Fibroblast of gingiva (primary cell): ENCODE measurements at regions not wholly inside any gene's neighbourhood (a gene's known extent, or its start where the extent isn't known, plus 50 kb on each side); places are given as distances from the start of the nearest gene placed in this dataset.

ENCODE experiments used
- DNase-seq: peaks from one replicate; pipeline ENCODE4 v3.0.0-alpha.2; 2011; ENCODE audit warnings: low read depth

DNA sequence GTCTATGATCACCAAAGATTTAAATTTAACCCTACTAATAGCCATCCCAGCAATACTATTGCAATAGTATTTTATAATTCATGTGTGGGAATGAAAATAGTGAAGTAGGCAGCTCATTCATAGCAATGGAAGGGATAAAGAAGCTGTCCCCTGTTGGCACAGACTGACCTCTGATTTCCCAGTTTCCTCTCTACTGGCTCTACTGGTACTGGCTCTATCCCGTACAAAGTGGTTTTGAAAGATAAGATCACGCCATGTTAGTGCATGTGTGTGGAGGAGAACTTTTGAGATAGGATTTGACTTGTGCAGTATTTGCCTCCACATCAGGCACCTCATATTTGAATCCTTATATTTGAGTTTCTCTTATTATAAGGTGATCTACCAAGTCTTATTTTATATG is 227.3 kb upstream of the ADGRL2 start:
- no peak for DNase-seq

- DNase-seq: no peak
These were observed 228.8 kb upstream of the ADGRL2 start for GRCh38 chr1:81571946-81572345.

DNA sequence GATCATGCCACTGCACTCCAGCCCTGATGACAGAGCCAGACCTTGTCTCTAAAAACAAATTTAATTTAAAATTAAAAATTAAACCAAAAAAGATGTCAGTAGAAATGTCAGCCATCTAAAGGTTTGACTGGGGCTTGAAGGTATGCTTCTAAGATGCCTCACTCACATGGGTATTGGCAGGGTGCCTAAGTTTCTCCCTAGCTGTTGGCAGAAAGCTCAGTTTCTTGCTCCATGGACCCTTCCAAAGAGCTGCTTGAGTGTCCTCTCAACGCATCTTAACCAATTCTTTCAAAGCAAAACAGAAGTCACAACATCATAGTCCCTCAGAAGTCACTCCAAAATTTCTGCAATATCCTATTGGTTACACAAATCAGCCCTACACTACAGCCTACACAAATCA is 231.0 kb upstream of the ADGRL2 start:
- DNase-seq: no peak

DNA sequence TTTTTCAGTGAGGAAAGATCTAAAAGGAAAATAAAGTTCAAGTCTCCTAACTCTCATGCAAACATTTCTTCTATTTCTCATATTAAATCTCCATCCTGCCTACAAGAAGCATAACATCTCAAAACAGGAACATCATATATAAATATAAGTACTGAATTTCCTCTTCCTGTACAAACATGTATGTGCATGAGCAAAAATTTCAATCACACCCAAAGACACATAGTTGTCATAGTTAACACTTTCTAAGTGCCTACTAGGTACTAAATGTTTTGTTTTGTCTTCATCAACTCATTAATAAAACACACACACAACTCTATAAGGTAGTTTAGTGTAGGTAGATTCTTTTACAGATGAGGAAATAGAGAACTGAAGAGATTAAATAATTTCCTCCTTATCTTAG is 237.1 kb upstream of the ADGRL2 start:
- no peak for DNase-seq

DNA sequence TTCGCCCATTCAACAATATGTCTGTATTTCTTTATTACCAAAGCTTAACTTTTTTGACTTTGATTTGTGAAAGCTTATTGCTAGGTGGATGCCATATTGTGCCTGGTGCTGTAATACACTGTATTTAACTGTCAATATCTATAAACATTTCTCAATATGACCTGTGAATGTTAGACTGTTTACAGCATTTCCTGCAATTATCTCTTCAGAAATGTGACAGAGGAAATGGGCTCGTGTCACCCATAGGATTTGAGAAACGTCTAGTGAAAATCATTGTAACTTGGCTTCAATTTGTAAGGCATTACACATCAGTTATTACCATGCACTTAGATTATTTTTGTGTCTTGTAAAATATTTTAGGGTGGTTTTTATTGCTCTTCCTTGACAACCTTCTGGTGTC is 237.8 kb upstream of the ADGRL2 start:
- no peak for DNase-seq

DNA sequence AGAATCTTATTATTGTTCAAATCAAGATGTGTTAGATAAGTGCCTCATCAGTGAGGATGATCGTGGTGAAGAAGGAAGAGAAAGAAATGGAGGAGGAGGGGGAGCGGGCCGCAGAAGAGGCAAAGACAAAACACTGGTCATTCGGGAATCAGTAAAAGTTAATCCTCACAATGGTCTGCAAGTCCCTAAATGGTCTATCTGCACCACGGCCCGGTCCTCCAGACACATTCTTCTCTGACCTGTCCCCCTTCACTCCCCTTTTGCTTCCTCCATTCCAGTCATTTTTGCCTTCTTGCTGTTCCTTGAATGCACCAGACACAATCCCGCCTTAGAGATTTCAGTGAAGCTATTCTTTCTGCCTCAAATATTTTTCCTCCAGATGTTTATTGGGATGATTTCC is 240.1 kb upstream of the ADGRL2 start:
- no peak for DNase-seq

GRCh38 chr1:81559662-81560350 is 240.9 kb upstream of the ADGRL2 start:
- DNase-seq: peak; percentile 4

DNA sequence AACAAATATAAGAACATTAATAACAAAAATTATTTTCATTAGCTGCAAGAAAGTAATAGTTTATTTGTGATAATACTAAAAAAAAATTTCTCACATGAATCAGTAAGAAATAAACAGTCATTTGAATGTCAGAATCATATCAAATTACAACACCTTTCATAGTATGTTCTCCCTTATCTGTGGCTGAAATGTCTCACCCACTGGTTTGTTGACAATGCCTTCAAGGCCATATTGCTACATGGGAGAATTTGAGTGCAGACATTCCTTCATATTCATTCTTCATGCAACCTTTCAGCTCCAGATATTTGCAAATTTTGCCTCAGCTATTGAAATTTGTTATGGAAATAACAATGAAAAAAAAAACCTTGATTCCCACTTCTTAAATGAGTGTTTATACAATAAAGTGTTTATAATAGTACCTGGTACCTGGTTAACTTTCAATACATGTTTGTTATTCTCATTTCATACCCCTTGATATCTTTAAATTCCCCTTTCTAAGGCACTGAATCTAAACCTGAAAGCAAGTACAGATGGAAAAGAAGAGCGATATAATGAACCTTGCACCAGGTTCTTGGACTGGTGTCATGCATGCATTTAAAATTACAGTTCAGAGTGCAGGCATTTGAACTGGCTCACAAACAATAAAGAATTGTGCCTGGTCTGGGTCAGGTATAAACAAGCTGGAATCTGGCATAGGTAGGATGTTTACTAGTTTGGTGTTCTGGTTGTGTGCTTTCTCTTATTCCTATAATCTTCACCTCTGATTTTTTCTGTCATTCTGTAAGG is 242.2 kb upstream of the ADGRL2 start:
- no peak for DNase-seq

- no peak for DNase-seq
These were observed 243.8 kb upstream of the ADGRL2 start for GRCh38 chr1:81556968-81557367.

GRCh38 chr1:81554534-81554933 is 246.2 kb upstream of the ADGRL2 start:
- DNase-seq: no peak

DNA sequence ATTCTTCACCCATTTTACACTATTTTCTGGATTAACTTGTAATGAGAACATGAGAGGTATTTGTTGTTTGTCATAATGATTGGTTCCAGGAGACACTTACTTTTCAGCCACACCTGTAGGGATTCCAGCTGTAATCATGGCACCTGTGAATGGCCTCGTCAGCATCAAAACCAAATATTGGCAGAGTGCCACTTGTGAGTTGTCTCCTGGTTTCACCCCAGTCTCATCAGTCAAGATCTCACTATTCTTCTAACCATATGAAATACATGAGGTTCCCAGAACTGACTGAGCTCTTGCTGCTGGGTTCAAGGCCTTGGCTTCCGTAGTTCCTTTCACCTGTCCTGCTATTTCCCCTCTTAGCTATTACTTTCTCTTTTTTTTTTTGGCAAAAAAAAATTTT is 246.6 kb upstream of the ADGRL2 start:
- DNase-seq: no peak

- DNase-seq: no peak
These were observed 247.2 kb upstream of the ADGRL2 start for GRCh38 chr1:81553503-81553902.

- no peak for DNase-seq
These were observed 248.8 kb upstream of the ADGRL2 start for GRCh38 chr1:81551946-81552345.

DNA sequence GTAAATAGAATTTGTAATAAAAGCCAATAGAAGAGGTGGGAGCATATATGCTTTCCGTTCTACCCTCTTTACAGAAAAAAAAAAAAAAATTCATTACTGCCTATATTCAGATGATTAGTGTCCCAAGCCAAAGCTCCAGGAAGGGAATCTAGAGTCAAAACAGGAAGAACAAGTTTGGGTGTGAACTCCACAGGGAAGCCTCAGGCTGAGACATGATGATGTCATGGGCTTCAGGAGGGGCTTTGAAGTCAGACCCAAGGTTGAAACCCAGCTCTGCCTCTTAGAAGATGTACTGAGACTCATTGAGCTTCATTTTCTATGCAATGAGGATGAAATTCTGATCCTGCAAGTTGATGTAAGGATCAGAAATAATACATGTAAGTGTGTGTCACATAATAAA is 250.0 kb upstream of the ADGRL2 start:
- DNase-seq: no peak

- DNase-seq: peak; percentile 44
These were observed 251.1 kb upstream of the ADGRL2 start for GRCh38 chr1:81549588-81550127.

DNA sequence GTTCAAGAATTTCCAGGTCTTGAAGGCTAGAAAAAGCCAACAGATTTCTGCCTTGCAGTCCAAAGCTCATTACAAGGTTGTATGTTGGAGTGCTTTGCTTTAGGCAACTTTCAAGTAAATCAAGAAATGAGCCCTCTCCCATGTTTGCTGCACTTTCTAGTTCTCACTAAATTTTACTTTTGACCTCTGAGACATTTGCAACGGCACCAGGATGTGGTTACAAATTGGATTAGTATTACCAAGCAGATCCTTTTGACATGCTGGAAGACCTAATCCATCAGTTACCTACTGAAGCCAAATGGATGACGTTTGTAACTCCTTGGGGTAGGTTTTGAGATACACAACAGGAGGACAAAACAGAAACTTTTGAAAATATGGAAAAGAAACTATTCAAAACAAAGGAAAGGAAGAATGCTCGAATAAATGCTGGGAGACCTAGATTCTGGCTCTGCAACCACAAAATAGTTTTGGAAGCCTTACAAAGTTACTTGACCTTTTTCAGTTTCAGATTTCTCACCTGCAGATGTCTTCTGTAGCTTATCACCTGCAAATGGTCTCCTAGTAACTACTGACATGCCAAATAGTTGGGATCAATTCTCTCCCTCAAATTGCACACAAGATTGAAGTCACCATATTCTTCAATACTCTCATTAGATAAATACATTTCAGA is 251.7 kb upstream of the ADGRL2 start:
- no peak for DNase-seq

GRCh38 chr1:81547912-81548303 is 252.8 kb upstream of the ADGRL2 start:
- no peak for DNase-seq

- DNase-seq: no peak
These were observed 253.3 kb upstream of the ADGRL2 start for GRCh38 chr1:81547261-81547911.

DNA sequence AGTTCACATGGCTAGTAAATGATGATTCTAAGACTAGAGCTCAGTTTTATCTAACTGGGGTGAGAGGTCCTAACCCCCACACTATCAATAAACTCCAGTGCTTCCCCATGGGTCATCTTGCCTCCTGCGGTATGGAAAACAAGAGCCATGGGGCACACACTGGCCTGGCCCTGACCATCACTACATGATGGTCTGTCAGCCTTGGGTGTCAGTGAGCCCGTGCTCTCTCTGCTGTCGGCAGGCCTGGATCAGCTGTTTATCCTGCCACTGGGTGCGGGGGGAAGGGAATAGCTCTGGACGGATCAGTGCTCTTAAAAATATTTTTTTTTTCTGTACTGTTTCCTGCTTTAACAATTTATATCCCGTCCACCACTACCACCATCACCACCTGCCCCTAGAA is 255.0 kb upstream of the ADGRL2 start:
- no peak for DNase-seq

DNA sequence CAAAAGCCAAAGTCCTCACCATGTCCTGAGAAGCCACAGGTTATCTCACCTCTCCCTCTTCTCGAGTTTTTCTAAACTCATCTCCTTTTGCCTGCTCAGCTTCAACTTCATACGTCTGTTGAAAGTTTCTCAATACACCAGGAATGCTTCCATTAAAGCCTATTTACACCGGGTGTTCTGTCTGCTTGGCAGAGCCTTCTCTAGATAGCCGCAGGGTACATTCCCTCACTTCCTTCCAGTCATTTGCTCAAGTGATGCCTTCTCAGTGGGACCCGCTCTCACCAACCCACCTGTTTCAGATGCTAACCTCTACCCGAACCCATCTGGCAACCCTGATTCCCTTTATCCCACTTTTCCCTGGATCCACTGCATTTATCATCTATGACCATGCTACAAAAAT is 257.0 kb upstream of the ADGRL2 start:
- DNase-seq: no peak

DNA sequence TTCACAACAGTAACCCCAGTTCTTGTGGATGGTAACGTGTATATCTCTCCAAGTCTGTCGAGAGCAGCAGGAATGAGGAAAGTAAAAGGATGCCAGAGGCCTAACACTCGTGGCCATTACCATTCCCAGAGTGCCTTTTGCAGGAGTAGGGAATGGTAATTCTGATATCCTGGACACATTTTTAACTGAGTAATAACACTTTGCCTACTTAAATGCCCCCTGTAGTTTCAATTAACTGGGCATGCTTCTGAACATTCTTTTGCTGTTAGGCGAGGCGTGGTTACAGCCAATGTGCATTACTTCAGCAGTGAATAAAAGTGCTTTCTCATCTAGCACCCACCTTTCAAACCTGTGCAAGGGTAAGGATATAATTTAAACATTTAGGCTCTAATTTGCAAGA is 258.5 kb upstream of the ADGRL2 start:
- DNase-seq: no peak

DNA sequence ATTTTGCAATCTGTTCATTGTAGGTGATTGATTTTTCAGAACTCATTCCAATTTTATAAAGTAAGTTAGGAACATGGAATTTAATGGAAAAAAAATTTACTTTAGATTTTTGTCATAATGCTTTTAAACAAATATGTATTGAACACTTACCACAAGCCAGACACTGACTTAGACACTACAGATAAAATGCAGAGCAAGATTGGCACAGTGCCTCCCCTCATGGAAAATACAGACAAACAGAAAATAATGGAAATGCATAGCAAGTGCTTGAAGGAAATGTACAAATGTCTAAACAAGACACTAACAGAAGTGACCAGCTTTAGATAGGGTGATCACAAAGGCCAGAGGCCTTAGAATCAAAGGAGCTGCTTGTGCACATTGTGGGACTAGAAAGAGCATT is 260.5 kb upstream of the ADGRL2 start:
- no peak for DNase-seq

- DNase-seq: no peak
These were observed 271.7 kb upstream of the ADGRL2 start for GRCh38 chr1:81529014-81529413.
